ENCODE measurements at regions not wholly inside any gene's neighbourhood (a gene's known extent, or its start where the extent isn't known, plus 50 kb on each side); places are given as distances from the start of the nearest gene placed in this dataset.

DNA sequence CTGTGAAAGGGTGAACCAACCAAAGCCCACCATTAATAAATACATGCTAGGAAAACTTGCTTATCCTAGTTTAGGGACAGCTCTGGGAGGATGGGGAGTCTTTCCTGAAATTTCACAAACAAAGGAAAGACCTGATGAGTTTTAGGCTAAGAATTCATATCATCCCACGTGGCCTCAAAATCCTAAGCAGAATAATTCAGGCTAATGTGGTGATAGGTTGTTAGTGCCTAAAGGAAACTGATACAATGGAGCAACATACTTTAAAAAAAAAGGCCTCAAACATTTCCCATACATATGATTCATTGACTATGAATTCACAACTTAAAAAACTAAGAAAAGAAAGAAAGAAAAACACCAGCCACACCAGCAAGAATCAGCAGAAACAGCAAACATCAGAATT is 126.9 kb upstream of the CNTN4 start:
- H3K27ac ChIP-seq = no peak overlapping the region
- no peaks in the 10 kb centered on the region for H3K9me3 ChIP-seq
- H3K36me3 ChIP-seq = no peaks in the 10 kb centered on the region
- TF ChIP-seq, protein P1, sequence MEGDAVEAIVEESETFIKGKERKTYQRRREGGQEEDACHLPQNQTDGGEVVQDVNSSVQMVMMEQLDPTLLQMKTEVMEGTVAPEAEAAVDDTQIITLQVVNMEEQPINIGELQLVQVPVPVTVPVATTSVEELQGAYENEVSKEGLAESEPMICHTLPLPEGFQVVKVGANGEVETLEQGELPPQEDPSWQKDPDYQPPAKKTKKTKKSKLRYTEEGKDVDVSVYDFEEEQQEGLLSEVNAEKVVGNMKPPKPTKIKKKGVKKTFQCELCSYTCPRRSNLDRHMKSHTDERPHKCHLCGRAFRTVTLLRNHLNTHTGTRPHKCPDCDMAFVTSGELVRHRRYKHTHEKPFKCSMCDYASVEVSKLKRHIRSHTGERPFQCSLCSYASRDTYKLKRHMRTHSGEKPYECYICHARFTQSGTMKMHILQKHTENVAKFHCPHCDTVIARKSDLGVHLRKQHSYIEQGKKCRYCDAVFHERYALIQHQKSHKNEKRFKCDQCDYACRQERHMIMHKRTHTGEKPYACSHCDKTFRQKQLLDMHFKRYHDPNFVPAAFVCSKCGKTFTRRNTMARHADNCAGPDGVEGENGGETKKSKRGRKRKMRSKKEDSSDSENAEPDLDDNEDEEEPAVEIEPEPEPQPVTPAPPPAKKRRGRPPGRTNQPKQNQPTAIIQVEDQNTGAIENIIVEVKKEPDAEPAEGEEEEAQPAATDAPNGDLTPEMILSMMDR (IDR thresholded peaks at IDR 0.05 in 4 of 5, conservative IDR thresholded peaks at IDR 0.05 in 1 of 5) = no peak
- no peak for TF ChIP-seq POLR2A (IDR thresholded peaks at IDR 0.05)
- H3K4me3 ChIP-seq = no peak overlapping the region
- in situ Hi-C loops (cut with MboI; ENCODE audit: low sequenced_read_pairs in 4 of 4) = no loop called here
- intact Hi-C loops (cut with DNase I; ENCODE audit: low total_unique reads) = no loop called here
- ATAC-seq (no peak), DNase-seq (no peak)
- H3K4me1 ChIP-seq = no peaks in the 10 kb centered on the region
- H3K27me3 ChIP-seq = no peaks in the 10 kb centered on the region

DNA sequence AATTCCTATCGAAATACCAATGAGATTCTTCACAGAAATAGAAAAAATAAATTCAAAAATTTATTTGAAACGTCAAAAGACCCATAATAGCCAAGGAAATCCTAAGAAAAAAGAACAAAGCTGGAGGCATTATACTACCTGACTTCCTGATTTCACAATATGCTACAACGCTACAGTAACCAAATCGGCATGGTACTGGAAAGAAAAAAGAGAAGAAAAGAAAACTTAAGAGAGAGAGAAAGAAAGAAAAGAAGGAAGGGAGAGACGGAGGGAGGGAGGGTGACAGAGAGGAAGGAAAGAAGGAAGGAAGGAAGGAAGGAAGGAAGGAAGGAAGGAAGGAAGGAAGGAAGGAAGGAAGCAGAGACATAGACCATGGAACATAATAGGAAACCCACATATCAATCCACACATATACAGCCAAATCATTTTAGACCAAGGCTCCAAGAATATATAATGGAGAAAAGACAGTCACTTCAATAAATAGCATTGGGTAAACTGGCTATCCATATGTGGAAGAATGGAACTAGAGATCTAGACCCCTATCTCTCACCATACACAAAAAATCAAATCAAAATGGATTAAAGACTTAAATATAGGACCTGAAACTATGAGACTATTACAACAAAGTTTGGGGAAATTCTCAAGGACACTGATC is 118.6 kb upstream of the CNTN4 start:
- intact Hi-C loops (cut with DNase I; ENCODE audit: low total_unique reads) = no loop called here
- no peaks in the 10 kb centered on the region for H3K4me1 ChIP-seq
- in situ Hi-C loops (cut with MboI; ENCODE audit: low sequenced_read_pairs in 4 of 4) = no loop called here
- ATAC-seq (no peak), DNase-seq (no peak)
- no peak overlapping the region for H3K4me3 ChIP-seq
- H3K36me3 ChIP-seq = no peaks in the 10 kb centered on the region
- no peaks in the 10 kb centered on the region for H3K27me3 ChIP-seq
- no peak overlapping the region for H3K27ac ChIP-seq
- no peak for TF ChIP-seq POLR2A (IDR thresholded peaks at IDR 0.05)
- TF ChIP-seq, protein P1 (IDR thresholded peaks at IDR 0.05 in 4 of 5, conservative IDR thresholded peaks at IDR 0.05 in 1 of 5) = no peak
- H3K9me3 ChIP-seq = no peaks in the 10 kb centered on the region

DNA sequence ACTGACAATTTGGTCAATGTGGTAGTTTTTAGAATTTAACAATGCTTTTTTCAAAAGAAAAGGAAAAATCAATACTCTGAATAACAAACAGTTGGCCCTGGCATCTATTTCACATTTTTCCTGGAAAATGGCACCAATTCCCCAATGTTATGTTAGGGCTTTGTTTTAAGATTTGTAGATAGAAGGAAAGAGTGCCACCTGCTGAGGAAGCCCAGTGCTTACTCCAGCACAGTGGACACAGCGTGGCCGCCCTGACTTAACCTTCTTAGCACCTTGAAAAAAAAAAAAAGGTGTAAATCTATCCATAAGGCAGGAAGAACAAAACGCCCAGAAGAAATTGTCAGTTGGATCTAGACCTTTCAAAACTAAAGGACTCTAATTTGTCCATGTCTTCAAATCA is 110.7 kb upstream of the CNTN4 start:
- DNase-seq = no peak
- no peak for ATAC-seq
- in situ Hi-C loops (cut with MboI; ENCODE audit: low sequenced_read_pairs in 4 of 4) (no loop called here), intact Hi-C loops (cut with DNase I; ENCODE audit: low total_unique reads) (no loop called here)
- TF ChIP-seq POLR2A (IDR thresholded peaks at IDR 0.05) = no peak
- TF ChIP-seq, protein P1 (IDR thresholded peaks at IDR 0.05 in 4 of 5, conservative IDR thresholded peaks at IDR 0.05 in 1 of 5) = no peak
- H3K4me1 ChIP-seq = no peaks in the 10 kb centered on the region
- no peaks in the 10 kb centered on the region for H3K9me3 ChIP-seq
- no peaks in the 10 kb centered on the region for H3K27me3 ChIP-seq
- H3K27ac ChIP-seq = no peak overlapping the region
- H3K36me3 ChIP-seq = no peaks in the 10 kb centered on the region
- H3K4me3 ChIP-seq = no peak overlapping the region

GRCh38 chr3:1998739-1999138 is 99.9 kb upstream of the CNTN4 start:
- in situ Hi-C loops (cut with MboI; ENCODE audit: low sequenced_read_pairs in 4 of 4) = no loop called here
- Histone ChIP-seq H3K27me3 (no peaks in the 10 kb centered on the region), H3K4me3 (no peak overlapping the region), H3K36me3 (no peaks in the 10 kb centered on the region), H3K27ac (no peak overlapping the region), H3K9me3 (no peaks in the 10 kb centered on the region), H3K4me1 (no peaks in the 10 kb centered on the region)
- ATAC-seq = no peak
- intact Hi-C loops (cut with DNase I; ENCODE audit: low total_unique reads) = no loop called here
- no peak for TF ChIP-seq POLR2A (IDR thresholded peaks at IDR 0.05)
- TF ChIP-seq, protein P1 (IDR thresholded peaks at IDR 0.05 in 4 of 5, conservative IDR thresholded peaks at IDR 0.05 in 1 of 5) = no peak
- no peak for DNase-seq

Data from gastrocnemius medialis (tissue), 4 donors.